ENCODE measurements at regions not wholly inside any gene's neighbourhood (a gene's known extent, or its start where the extent isn't known, plus 50 kb on each side); places are given as distances from the start of the nearest gene placed in this dataset.

GRCh38 chr18:66211749-66212148 is 392.1 kb downstream of the CDH19 start:
- no peak overlapping the region for H3K4me2 ChIP-seq (ENCODE audit: low read length)
- no peak overlapping the region for H4K12ac ChIP-seq (ENCODE audit: low read depth, low read length)

DNA sequence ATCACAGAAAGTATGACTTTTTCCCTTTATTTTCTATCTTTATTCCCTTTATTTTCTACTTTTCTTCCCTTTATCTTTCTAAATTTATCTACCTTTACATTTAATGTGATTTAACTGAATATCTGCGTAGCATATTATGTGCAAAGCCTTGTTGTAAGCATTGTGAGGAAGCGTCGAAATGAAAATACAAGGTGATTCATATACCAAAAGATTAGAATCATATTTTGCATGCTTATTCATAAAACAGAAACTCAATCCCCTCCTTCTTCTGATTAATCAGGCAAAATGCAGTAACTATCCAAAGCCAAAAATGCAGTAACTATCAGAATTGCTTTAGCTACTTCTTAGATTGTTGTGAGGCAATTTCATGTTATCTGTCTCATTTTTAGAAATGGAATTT is 393.0 kb downstream of the CDH19 start:
- Histone ChIP-seq H3K36me3 (ENCODE audit: control insufficient read depth in 1 of 2, insufficient read depth in 2 of 2, low read length in 2 of 2) (no peaks in the 10 kb centered on the region), H2AK5ac (ENCODE audit: low read length) (no peak overlapping the region), H3K18ac (ENCODE audit: low read length) (no peak overlapping the region), H3K14ac (ENCODE audit: low read length) (no peak overlapping the region), H4K12ac (ENCODE audit: low read depth, low read length) (no peak overlapping the region), H4K91ac (ENCODE audit: low read depth, low read length) (no peak overlapping the region), H4K8ac (ENCODE audit: low read depth, low read length) (no peak overlapping the region), H3K4me2 (ENCODE audit: low read length) (no peak overlapping the region), H2AFZ (ENCODE audit: insufficient read depth, low read length, poor library complexity) (no peak overlapping the region), H3K4me3 (ENCODE audit: low read depth, low read length) (no peak overlapping the region), H3K27me3 (ENCODE audit: insufficient read depth, low read length) (no peaks in the 10 kb centered on the region), H3K9me3 (ENCODE audit: insufficient read depth, low read depth, low read length) (peaks cover 2% of the 10 kb centered on the region), H2BK120ac (ENCODE audit: insufficient read depth, low read length, poor library complexity) (no peak overlapping the region), H2BK5ac (ENCODE audit: low read depth, low read length, poor library complexity) (no peak overlapping the region), H3K23ac (ENCODE audit: low read length) (no peak overlapping the region), H3K27ac (ENCODE audit: low read depth, low read length) (no peak overlapping the region), H3K79me1 (ENCODE audit: low read length) (no peaks in the 10 kb centered on the region), H2BK12ac (ENCODE audit: low read length) (no peak overlapping the region), H3K9ac (ENCODE audit: low read length) (no peak overlapping the region), H3K4ac (ENCODE audit: low read depth, low read length) (no peak overlapping the region), H3K4me1 (ENCODE audit: control insufficient read depth in 1 of 2, insufficient read depth in 2 of 2, low read length in 2 of 2) (no peaks in the 10 kb centered on the region), H3K79me2 (ENCODE audit: control insufficient read depth, insufficient read depth, low read length, poor library complexity) (no peaks in the 10 kb centered on the region)
- DNase-seq, result no peak
- WGBS (ENCODE audit: extremely low coverage, insufficient coverage, insufficient read length), result no CpG with 5 or more reads among the region's 3 CpGs

More at GRCh38 chr18:66211749-66212148, 392.1 kb downstream of the CDH19 start:
- H3K23ac ChIP-seq (ENCODE audit: low read length), result no peak overlapping the region
- no peak overlapping the region for H3K14ac ChIP-seq (ENCODE audit: low read length)
- H3K27ac ChIP-seq (ENCODE audit: low read depth, low read length), result no peak overlapping the region
- H3K79me1 ChIP-seq (ENCODE audit: low read length), result no peaks in the 10 kb centered on the region
- H2BK5ac ChIP-seq (ENCODE audit: low read depth, low read length, poor library complexity), result no peak overlapping the region
- H3K4me3 ChIP-seq (ENCODE audit: low read depth, low read length), result no peak overlapping the region
- WGBS (ENCODE audit: extremely low coverage, insufficient coverage, insufficient read length), result no CpG with 5 or more reads among the region's 1 CpG
- no peaks in the 10 kb centered on the region for H3K79me2 ChIP-seq (ENCODE audit: control insufficient read depth, insufficient read depth, low read length, poor library complexity)
- no peaks in the 10 kb centered on the region for H3K4me1 ChIP-seq (ENCODE audit: control insufficient read depth in 1 of 2, insufficient read depth in 2 of 2, low read length in 2 of 2)
- H3K9ac ChIP-seq (ENCODE audit: low read length), result no peak overlapping the region
- no peaks in the 10 kb centered on the region for H3K36me3 ChIP-seq (ENCODE audit: control insufficient read depth in 1 of 2, insufficient read depth in 2 of 2, low read length in 2 of 2)
- no peak overlapping the region for H2BK120ac ChIP-seq (ENCODE audit: insufficient read depth, low read length, poor library complexity)
- H4K91ac ChIP-seq (ENCODE audit: low read depth, low read length), result no peak overlapping the region
- no peak overlapping the region for H2AFZ ChIP-seq (ENCODE audit: insufficient read depth, low read length, poor library complexity)
- DNase-seq, result no peak
- no peak overlapping the region for H4K8ac ChIP-seq (ENCODE audit: low read depth, low read length)
- no peak overlapping the region for H3K18ac ChIP-seq (ENCODE audit: low read length)
- H2AK5ac ChIP-seq (ENCODE audit: low read length), result no peak overlapping the region
- H3K4ac ChIP-seq (ENCODE audit: low read depth, low read length), result no peak overlapping the region
- no peaks in the 10 kb centered on the region for H3K27me3 ChIP-seq (ENCODE audit: insufficient read depth, low read length)
- peaks cover 2% of the 10 kb centered on the region for H3K9me3 ChIP-seq (ENCODE audit: insufficient read depth, low read depth, low read length)
- no peak overlapping the region for H2BK12ac ChIP-seq (ENCODE audit: low read length)

DNA sequence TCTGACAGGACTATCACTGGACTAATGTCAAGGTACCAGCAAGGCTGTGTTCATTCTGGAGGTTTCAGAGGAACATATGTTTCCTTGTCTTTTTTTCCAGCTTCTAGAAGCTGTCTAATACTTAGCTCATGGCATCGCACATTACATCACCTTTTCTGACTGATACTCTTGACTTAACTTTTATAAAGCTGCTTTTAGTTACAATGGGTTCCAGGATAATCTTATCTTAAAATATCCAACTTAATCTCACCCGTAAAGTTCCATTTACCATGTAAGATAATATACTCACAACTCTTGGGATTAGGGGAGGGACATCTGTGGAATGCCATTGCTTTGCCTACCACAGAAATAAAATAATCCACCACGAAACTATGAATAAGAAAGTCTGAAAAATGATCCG is 394.2 kb downstream of the CDH19 start:
- Histone ChIP-seq H3K79me2 (ENCODE audit: control insufficient read depth, insufficient read depth, low read length, poor library complexity) (no peaks in the 10 kb centered on the region), H3K14ac (ENCODE audit: low read length) (no peak overlapping the region), H4K8ac (ENCODE audit: low read depth, low read length) (no peak overlapping the region), H3K4ac (ENCODE audit: low read depth, low read length) (no peak overlapping the region), H3K4me2 (ENCODE audit: low read length) (no peak overlapping the region), H3K79me1 (ENCODE audit: low read length) (no peaks in the 10 kb centered on the region), H3K27ac (ENCODE audit: low read depth, low read length) (no peak overlapping the region), H4K12ac (ENCODE audit: low read depth, low read length) (no peak overlapping the region), H4K91ac (ENCODE audit: low read depth, low read length) (no peak overlapping the region), H3K27me3 (ENCODE audit: insufficient read depth, low read length) (no peaks in the 10 kb centered on the region), H3K4me3 (ENCODE audit: low read depth, low read length) (no peak overlapping the region), H2BK120ac (ENCODE audit: insufficient read depth, low read length, poor library complexity) (no peak overlapping the region), H3K18ac (ENCODE audit: low read length) (no peak overlapping the region), H2AK5ac (ENCODE audit: low read length) (no peak overlapping the region), H3K36me3 (ENCODE audit: control insufficient read depth in 1 of 2, insufficient read depth in 2 of 2, low read length in 2 of 2) (no peaks in the 10 kb centered on the region), H2BK12ac (ENCODE audit: low read length) (no peak overlapping the region), H3K9ac (ENCODE audit: low read length) (no peak overlapping the region), H2AFZ (ENCODE audit: insufficient read depth, low read length, poor library complexity) (no peak overlapping the region), H2BK5ac (ENCODE audit: low read depth, low read length, poor library complexity) (no peak overlapping the region), H3K9me3 (ENCODE audit: insufficient read depth, low read depth, low read length) (peaks cover 2% of the 10 kb centered on the region), H3K23ac (ENCODE audit: low read length) (no peak overlapping the region), H3K4me1 (ENCODE audit: control insufficient read depth in 1 of 2, insufficient read depth in 2 of 2, low read length in 2 of 2) (no peaks in the 10 kb centered on the region)
- no peak for DNase-seq
- WGBS (ENCODE audit: extremely low coverage, insufficient coverage, insufficient read length), result no CpG with 5 or more reads among the region's 4 CpGs

- Histone ChIP-seq H3K4me2 (ENCODE audit: low read length) (no peak overlapping the region), H4K8ac (ENCODE audit: low read depth, low read length) (no peak overlapping the region), H4K12ac (ENCODE audit: low read depth, low read length) (no peak overlapping the region), H3K4ac (ENCODE audit: low read depth, low read length) (no peak overlapping the region), H3K27me3 (ENCODE audit: insufficient read depth, low read length) (no peaks in the 10 kb centered on the region), H3K27ac (ENCODE audit: low read depth, low read length) (no peak overlapping the region), H3K18ac (ENCODE audit: low read length) (no peak overlapping the region), H3K4me1 (ENCODE audit: control insufficient read depth in 1 of 2, insufficient read depth in 2 of 2, low read length in 2 of 2) (no peaks in the 10 kb centered on the region), H3K9ac (ENCODE audit: low read length) (no peak overlapping the region), H2BK5ac (ENCODE audit: low read depth, low read length, poor library complexity) (no peak overlapping the region), H3K9me3 (ENCODE audit: insufficient read depth, low read depth, low read length) (no peaks in the 10 kb centered on the region), H2BK12ac (ENCODE audit: low read length) (no peak overlapping the region), H3K79me1 (ENCODE audit: low read length) (no peaks in the 10 kb centered on the region), H4K91ac (ENCODE audit: low read depth, low read length) (no peak overlapping the region), H3K23ac (ENCODE audit: low read length) (no peak overlapping the region), H3K36me3 (ENCODE audit: control insufficient read depth in 1 of 2, insufficient read depth in 2 of 2, low read length in 2 of 2) (no peaks in the 10 kb centered on the region), H2AK5ac (ENCODE audit: low read length) (no peak overlapping the region), H3K14ac (ENCODE audit: low read length) (no peak overlapping the region), H3K79me2 (ENCODE audit: control insufficient read depth, insufficient read depth, low read length, poor library complexity) (no peaks in the 10 kb centered on the region), H2BK120ac (ENCODE audit: insufficient read depth, low read length, poor library complexity) (no peak overlapping the region), H2AFZ (ENCODE audit: insufficient read depth, low read length, poor library complexity) (no peak overlapping the region), H3K4me3 (ENCODE audit: low read depth, low read length) (no peak overlapping the region)
- DNase-seq, result no peak
- WGBS (ENCODE audit: extremely low coverage, insufficient coverage, insufficient read length), result no CpG with 5 or more reads among the region's 1 CpG
Measured at GRCh38 chr18:66196805-66197204, 407.1 kb downstream of the CDH19 start.
